Activated CD4-positive, alpha-beta T cell treated with anti-CD3 and anti-CD28 coated beads for 24 hours (primary cell): ENCODE measurements at regions not wholly inside any gene's neighbourhood (a gene's known extent, or its start where the extent isn't known, plus 50 kb on each side); places are given as distances from the start of the nearest gene placed in this dataset.
"Not testable (repeated sequence)": the region's sequence is repeated elsewhere in the genome, so short reads cannot be mapped to it uniquely, and the experiment has no call there.

Source experiments
- DNase-seq, 2 donors: peaks; one replicate each; pipeline ENCODE4 v3.0.0-alpha.2; 2020; ENCODE audit warnings: low read depth in 2 of 2

DNA sequence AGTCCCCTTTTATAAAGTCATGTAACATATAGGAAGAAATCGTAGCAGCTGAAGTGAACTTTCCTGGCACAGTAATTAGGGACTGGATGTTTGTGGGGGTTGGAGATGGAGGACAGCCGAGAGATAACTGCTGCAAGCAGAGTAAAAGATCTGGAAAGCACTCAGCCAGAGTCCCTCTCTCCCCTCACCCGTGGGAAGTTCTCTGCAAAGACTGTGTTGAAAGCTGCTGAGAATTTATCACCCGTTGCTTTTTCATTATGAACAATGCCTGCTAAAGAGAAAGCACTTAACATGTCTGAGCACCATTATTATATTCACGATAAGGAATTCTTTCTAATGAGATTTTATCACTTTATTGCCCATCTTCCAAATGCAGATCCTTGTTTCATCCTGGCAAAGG, 248.8 kb downstream of the SHOX2 start:
- no peak for DNase-seq

DNA sequence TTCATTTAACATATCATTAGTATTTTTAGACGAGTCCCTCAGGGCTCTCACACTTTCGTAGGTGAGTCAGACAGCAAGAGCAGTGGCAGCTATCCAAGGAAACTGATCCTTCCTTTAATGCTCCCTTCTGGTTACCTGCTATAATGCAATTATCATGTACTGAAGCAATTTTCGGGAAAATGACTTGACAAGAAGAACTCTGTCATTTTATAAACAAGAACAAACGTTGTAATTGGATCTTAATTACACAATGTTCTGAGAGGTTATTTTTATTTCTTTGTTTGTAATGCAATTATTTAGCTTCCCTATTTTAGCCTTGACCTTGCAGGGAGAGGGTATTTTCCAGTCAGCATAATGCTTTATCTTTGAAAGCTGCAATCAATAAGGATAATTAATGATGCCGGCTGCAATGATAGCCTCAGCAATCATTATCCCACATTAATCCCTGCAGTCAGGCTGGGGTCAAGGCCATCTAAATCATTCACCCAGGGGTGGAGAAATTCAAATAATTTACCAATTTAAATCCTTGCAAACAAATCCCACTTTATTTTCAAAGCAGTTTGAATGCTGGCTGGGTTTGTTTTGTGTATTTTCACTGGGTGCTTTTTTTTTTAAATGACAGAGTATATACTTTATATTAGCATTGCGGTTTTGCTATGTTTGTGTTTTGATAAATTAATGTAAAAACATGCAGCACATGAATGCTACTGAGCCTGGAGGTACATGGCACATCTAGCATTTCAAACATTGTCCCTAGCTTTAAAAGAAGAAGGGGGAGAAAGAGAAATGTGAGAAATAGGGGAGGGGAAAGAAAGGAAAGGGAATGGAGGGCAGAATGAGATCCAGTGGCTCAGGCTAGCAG, 249.9 kb downstream of the SHOX2 start:
- DNase-seq = no peak

DNA sequence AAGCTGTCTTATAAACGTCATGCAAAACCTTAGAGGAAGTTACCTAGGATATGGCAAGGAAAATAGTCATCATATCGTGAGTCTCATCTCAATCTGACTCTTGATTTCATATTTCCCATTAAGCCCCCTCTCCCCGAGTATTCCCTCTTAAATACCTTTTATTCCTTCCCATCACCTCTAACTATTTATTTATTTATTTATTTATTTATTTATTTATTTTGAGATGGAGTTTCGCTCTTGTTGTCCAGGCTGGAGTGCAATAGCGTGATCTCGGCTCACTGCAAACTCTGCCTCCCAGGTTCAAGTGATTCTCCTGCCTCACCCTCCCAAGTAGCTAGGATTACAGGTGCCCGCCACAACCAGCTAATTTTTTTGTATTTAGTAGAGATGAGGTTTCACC, 260.4 kb downstream of the SHOX2 start:
- DNase-seq = not testable (repeated sequence)

DNA sequence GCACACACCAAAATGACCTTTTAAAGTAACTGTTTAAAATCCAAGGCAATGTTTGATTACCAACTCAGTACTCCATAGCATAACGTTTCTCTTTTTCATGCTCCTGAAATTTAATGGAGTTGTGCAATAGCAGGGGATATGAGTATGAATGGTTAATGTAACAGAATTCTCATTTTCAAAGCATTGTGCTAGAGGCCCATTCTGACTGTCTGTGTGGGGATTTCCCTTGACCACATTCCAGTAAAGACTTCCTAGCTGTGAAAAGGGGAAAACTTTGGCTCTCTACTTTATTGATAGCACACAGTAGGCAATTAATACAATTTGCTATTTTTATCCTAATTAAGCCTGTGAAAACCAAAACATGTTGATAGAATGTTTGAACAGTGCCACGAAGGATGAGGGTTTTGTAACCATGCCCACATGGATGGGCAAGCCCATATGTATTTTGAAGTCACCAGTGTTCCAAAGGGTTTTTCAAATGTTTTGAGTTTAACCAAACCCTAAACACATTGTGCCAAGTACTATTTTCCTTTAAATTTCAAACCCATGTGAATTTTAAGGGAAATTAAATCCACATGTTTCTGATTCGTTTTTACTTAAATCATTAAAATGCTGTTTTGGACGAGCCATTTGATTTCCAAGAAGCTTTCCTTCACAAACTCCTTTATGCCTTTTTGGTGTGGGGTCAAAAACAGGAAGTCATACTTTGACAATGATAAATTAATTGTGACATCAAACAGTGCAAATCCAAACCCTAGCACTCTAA, 261.2 kb downstream of the SHOX2 start:
- DNase-seq = no peak

DNA sequence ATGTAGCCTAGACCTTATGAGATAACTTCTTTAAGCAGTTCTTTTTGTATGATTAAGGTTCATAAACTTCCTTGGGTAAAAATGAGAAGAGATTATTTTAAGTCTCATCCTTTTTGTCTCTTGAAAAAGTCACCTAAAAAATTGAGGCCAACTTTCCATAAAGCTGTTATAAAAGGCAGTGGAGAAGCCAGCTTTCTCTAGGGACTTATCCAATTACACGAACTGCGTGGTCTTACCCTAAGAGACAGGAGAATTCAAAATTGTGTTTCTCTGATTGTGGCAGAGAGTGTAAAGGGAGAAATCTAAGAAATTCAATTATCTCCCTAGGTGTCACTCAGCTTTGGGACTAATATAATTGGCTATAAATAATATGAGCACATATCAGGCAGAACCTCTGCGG, 262.0 kb downstream of the SHOX2 start:
- DNase-seq = no peak

DNA sequence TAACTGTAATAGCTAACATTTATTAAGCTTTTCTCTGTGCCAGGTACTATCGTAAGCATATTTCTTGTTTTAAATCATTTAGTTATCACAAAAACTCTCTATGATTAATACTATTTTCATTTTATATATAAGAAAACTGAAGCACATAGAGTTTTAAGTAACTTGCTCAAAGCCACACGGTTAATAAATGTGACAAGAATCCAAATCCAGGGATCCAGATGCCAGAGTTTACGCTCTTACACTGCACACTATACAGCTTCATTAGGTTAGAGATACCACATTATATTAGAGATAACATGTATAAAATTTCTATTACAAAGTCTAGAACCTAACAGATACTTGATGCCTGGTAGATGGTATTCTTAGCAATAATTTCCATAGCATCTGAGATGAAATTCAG, 265.2 kb downstream of the SHOX2 start:
- DNase-seq = no peak

DNA sequence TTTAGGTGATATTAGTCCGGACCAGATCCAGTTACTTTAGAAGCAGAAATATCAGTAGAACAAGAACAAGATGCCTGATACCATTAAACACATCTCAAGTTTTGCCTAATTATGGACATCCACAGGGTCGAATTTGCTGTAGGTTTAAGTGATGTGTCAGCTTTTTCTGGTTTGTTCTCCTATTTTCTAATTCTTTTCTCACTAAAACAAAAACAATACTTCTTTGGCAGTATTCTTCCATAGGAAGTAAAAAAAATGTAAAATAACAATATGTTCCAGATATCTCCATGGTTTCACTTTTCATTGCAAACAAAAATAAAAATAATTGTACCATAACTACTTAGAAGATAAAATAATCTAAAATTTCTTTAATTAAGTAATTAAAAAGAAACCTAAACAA, 265.7 kb downstream of the SHOX2 start:
- no peak for DNase-seq

DNA sequence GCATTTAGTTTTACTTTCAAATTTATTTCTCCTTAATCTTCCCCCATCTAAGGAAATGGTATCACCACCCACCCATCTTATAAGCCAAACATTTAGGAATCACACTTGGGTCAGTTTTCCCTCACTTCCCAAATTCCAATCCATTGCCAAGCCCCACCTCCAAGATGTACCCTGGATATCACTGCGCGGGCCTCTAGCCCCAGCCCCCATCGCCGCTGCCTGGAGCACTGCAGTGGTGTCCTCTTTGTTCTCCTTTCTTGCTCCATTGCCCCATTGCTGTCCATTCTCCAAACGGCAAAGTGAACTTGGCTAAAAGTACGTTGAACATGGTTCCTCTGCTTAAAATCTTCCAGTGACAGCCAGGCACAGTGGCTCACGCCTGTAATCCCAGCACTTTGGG, 267.8 kb downstream of the SHOX2 start:
- no peak for DNase-seq

DNA sequence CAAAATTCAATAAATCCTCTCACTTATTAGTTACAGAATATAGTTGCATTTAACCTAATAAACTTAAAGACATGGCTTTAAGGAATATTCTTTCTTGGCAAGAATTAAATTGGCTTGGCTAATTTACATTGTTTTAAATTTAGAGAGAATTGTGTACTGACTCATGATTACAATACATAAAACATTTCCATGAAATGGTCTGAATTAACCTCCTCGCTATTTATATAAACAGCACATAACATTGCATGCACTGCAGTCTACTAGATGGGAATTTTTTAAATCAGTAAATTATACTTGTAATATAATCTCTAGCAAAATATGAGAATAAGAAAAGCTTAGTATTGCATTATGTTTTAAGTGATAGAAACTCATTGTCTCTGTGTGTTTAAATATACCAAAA, 268.9 kb downstream of the SHOX2 start:
- no peak for DNase-seq

DNA sequence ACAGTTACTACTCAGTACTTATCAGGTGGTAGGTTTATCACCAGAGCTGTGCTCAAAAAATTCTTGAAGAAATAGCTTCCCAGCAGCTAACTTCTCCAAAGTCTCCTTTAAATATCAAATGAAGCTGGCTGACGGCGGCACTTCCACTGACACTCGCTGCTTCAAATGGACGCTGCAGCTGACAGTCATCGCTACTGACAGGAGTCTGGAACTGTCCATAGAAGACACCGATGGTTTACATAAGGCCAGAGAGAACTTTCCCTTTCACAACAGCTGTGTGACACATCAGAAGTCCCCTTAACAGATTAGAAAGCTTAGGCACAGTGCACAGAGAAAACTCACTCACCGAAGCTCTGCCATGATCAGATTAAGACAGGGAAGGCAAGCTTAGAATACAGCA, 270.2 kb downstream of the SHOX2 start:
- DNase-seq = no peak

DNA sequence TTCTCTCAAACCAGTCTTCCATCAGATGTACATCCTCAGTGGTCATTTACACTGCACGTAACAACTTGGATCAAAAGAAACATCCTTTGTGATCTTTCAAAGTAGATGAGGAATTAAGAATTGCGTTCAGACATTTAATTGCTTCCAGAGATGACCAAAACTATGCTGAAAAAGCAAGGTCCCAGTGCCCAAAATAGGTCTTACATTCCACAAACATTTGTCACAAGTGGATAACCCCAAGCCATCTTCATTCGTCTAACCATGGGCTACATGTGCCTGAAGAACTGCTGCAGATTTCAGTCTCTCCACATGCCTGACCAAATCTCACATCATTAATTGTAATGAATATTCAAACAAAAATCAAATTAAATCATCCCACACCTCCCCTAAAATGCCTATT, 273.6 kb downstream of the SHOX2 start:
- DNase-seq = no peak

DNA sequence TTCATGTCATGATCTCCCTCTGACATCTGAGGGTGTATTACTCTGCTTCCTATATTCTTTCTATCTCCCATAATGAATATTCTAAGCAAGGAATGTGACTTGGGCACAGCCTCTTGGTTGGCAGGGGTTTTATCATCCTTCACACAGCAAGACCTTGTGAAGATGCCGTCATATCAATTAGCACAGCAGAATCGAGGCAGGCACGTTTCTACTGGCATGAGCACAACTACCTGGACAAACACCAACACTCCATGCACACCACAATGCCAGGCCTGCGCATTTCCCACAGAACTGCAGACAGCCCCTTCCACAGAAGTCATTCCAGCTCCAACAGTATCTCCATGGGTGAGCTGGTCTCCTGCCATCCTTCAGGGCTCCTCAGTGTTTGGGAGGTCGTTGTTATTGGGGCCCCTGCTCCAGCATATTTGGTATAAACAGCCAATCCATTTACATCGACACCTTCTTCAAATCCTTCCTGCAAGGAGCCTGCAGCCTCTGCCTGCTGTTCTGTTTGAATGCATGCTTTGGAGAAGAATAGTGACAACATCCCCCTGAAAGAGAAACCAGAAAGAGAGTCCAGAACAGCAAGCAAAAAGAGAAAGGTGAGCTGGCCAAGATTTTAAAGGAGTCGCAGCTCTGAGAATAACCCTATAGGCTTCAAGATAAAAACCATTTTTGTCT, 275.5 kb downstream of the SHOX2 start:
- DNase-seq = no peak

DNA sequence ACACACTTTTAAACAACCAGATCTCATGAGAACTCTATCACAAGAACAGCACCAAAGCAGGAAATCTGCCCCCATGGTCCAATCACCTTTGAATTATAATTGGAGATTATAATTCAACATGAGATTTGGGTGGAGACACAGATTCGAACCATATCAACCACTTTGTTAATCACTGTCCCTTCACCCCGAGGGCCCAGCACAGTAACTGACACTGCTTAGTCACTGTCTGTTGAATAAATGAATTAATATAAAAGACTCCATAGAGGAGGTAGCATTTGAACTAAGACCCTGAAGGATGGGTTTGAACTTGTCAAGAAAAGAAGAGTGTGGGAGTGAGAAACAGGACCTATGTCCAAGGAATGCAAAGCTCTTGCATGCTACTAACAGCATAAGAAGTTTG, 276.4 kb downstream of the SHOX2 start:
- DNase-seq = no peak

DNA sequence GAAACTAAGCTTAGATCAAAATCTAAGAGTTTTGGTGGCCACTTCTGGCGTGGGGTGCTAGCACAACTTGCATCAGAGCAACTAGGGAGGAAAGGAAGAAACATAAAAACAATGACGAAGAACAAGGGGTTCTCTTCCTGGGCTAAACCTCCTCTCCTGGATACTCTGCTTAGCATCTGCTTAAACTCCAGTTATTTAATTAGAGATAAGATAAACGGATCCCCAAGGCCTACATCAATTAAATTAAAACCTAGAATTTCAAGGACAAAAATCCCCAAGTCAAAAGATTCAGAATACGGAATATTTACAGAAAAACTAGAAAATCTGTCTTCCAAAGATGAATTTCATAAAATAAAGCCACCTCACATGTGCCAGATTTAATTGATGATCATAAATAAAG, 281.9 kb downstream of the SHOX2 start:
- no peak for DNase-seq

DNA sequence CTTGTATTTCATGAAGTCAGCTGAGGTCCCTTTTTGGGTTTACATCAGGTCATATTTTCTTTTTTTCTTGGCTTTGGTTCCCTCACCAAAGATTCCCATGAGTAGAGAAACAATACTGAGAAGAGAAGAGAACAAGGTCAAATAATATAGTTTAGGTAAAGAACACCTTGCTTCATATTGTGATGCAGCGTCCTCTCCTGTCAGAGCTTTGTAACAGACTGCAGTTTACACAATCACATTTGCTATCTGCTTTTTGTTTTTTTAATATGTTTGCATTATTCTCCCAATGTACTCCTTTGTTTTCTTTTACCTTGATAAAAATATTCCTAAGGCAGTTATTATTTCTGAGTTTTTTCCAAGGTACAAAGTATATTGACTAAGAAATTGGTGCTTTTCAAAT, 283.2 kb downstream of the SHOX2 start:
- no peak for DNase-seq

DNA sequence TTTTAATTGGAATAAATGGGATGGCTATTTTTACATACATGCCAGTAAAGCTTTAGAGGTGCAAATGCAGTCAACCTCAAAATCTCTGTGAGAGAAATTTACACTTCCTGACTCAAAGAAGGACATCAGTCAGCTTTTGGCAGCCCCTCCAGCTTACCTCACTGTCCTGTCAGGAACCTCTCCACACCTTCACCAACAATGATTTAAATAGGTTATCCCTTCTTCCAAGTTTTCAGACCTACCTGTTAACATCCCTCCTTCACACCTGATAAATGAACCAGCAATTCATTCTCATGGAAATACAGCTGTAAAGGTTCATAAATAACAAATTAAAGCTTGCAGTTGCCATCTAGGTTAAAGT, 286.1 kb downstream of the SHOX2 start:
- no peak for DNase-seq

DNA sequence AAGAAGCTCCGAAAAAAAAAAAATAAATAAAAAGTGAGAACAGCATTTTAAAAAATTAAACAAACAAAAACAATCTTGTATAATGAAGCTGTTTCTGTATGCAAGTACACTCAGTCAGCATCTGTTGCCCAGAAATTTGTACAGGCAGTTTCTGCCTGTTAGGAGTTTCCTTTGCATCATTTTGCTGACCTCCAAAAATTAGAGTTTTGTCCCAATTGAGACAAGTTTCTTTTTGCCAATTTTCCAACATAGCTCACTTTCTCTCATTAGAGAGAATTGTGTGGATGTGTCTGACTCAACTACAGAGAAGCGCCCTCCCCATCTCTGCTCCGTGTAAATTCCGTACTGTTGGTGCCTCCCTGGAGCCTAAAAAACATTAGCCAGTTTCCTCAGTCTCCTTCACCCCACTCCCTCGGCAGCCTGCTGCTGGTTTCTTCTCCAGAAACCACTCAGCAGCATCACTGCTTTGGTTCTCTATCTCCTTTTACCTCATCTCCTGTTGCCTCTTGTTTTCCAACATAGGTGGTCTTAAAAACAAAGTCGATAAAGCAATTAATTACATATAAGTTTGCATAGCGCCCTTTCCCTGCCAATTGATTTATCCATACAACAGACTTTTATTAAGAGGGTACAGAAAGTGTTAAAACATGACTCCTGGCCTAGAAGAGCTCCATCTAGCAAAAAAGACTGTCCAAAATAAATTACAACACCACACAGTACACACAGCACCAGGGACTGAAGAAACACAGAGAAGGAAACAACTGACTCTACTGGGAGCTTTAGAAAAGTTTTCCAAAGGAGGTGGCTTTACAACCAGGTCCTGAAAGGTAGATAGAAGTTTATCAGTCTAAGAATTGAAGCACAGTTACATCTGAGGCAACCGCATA, 286.7 kb downstream of the SHOX2 start:
- DNase-seq = no peak

DNA sequence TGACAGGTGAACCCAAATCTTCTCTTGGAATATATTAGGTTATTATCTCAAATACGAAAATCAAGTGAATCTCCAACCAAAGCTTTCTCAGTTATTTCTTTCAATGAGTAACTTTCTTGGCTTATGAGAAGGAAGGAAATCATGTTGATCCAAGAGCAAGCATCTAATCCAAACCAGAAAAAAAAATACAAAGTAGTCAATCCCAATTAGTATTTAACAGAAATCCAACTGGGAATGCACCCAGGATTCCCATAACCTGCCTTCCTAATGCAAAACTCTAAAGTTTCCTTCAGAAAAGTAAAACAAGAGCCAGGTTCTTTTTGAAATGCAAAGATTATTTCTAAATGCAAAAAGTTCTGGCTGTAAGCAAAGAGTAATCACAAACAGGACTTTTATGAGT, 289.3 kb downstream of the SHOX2 start:
- DNase-seq = no peak

DNA sequence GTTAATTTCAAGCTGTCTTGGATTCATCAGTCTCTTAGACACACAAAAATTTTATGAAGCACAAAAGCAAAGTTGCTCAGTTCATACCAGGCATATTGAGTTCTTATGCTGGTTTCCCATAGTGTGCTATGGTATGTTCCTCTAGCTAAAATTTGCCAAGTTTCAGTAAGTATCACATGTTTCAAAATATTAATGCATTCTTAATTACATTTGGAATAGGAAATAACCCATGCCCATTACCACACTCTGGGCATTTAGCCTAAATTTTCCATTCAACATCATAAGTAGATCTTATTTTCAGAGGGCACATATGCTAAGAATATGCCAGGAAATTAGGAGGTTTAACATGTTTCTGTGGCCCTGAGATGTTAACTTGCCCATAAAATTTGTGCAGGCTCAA, 289.9 kb downstream of the SHOX2 start:
- DNase-seq = no peak

DNA sequence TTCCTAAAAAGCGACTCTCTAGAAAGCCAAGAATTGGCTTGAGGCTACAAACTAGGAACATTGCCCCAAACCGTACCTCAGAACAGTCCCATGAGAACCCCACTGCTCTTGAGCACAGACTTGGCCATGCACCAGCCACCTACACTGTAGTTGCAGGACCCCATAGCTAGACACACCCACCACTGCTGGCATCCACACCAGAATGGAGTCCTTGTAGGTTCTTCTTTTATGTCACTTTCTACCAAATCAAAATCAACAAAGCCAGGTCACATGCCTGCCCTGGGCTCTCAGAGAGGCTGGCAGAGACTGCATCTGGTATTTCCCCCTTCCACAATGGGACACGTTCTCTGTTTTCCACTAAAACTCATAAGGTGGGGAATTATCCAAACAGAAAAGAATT, 290.5 kb downstream of the SHOX2 start:
- DNase-seq = no peak

DNA sequence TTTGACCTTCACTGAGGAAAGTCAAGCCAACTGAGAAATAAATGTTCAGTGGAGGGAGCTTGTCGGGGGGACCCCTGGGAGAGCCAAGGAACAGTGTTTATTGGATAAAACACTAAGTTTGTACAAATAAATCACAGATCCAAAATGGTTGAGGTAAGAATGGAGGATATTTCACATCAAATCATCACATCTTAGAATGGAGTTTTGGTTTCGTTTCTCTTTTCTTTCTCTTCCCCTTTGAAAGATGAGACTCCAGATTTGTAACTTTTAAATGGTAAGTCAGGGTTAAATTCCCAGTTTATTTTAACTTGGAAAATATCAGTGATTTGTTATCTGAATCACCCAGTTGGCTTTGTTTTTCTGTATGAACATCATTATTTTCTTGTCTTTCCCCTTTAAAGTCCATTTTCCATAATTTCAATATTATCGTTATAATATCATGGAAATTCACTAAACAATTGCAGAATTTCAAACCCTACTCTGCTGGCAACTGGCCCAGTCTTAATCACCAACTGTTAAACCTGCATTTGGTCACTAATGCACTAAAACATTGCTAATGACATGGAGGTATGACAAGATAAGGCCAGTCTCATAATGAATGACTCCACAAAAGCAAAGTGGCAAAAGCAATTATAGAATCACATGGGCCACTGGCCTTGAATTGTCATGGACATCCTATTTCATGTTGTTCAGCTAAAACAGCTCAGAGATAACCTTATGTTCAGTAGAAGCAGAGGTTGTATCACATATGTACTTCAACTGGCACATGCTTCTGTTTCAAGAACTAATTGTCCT, 295.1 kb downstream of the SHOX2 start:
- DNase-seq = no peak
